Chondrocyte (in vitro differentiated cells): ENCODE measurements at regions not wholly inside any gene's neighbourhood (a gene's known extent, or its start where the extent isn't known, plus 50 kb on each side); places are given as distances from the start of the nearest gene placed in this dataset.
"Not testable (repeated sequence)": the region's sequence is repeated elsewhere in the genome, so short reads cannot be mapped to it uniquely, and the experiment has no call there.

Experiments
- DNase-seq: peaks from one replicate; pipeline ENCODE4 v3.0.0; 2021; ENCODE audit warnings: mixed read lengths, low spot score
- H3K27ac Mint-ChIP-seq: one replicate; pipeline ENCODE4 v1.8.0; 2021; ENCODE audit warnings: mild to moderate bottlenecking, moderate library complexity, mixed read lengths; ENCODE audit not compliant: unreplicated experiment
- H3K27me3 Mint-ChIP-seq: 2 replicates; pipeline ENCODE4 v1.8.0; 2021; ENCODE audit warnings: low read depth, mixed read lengths
- H3K36me3 Mint-ChIP-seq: 2 replicates; pipeline ENCODE4 v1.8.0; 2021; ENCODE audit warnings: low read depth, mixed read lengths
- H3K4me1 Mint-ChIP-seq: 2 replicates; pipeline ENCODE4 v1.8.0; 2021; ENCODE audit warnings: low read depth, mild to moderate bottlenecking, mixed read lengths
- H3K4me3 Mint-ChIP-seq: one replicate; pipeline ENCODE4 v1.8.0; 2021; ENCODE audit warnings: mild to moderate bottlenecking, moderate library complexity, mixed read lengths; ENCODE audit not compliant: unreplicated experiment
- H3K9me3 Mint-ChIP-seq: 2 replicates; pipeline ENCODE4 v1.8.0; 2021; ENCODE audit warnings: low read depth, mixed read lengths
- TF ChIP-seq, protein P1 (sequence below): fragments of 200-600 bp; sonication (generic); IDR thresholded peaks from 2 replicates; pipeline ENCODE4 v1.5.0; 2021; ENCODE audit warnings: antibody characterized with exemption, mild to moderate bottlenecking, moderate library complexity

DNA sequence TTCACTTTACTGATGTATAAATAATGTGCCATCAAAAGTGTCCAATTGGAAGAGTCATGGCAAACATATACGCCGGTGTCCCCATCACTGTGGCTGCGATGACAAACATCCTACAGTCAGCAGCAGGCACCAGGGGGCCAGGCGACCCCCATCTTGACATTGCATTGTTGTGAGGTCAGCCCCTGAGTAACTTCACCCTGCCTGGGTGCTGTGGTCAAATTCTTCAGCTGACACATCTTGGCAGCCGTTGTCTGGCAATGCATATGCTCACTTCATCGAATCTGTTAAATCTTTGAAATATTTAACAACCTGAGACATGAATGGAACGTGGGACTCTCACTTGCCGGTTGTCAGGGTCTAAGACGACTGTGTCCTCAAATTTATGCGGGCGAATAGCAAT, 430.9 kb downstream of the BRD1 start:
- Mint-ChIP-seq H3K4me3 (no peak overlapping the region), H3K9me3 (peaks cover 17% of the 10 kb centered on the region), H3K27me3 (no peaks in the 10 kb centered on the region), H3K27ac (no peak overlapping the region), H3K4me1 (no peaks in the 10 kb centered on the region), H3K36me3 (no peaks in the 10 kb centered on the region)
- TF ChIP-seq, protein P1, sequence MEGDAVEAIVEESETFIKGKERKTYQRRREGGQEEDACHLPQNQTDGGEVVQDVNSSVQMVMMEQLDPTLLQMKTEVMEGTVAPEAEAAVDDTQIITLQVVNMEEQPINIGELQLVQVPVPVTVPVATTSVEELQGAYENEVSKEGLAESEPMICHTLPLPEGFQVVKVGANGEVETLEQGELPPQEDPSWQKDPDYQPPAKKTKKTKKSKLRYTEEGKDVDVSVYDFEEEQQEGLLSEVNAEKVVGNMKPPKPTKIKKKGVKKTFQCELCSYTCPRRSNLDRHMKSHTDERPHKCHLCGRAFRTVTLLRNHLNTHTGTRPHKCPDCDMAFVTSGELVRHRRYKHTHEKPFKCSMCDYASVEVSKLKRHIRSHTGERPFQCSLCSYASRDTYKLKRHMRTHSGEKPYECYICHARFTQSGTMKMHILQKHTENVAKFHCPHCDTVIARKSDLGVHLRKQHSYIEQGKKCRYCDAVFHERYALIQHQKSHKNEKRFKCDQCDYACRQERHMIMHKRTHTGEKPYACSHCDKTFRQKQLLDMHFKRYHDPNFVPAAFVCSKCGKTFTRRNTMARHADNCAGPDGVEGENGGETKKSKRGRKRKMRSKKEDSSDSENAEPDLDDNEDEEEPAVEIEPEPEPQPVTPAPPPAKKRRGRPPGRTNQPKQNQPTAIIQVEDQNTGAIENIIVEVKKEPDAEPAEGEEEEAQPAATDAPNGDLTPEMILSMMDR: no peak
- no peak for DNase-seq

DNA sequence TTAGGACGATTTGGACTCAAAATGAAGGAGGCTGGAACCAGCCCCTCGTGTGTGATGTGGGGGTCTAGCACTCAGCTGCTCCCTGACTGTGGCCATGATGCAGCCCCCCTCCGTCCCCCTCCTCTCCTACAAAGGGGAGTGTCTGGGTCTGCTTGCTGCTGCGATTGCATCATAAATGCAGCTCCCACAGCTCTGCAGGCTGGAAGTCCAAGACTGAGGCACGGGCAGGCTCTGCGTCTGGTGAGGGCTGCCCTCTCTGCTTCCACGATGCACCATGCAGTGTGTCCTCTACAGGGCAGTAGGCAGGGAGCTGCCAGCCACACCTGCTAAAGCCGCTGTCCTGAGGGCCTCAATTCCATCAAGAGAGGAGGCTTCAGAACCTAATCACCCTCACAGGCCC, 432.1 kb downstream of the BRD1 start:
- Mint-ChIP-seq H3K4me1 (no peaks in the 10 kb centered on the region), H3K36me3 (no peaks in the 10 kb centered on the region), H3K4me3 (no peak overlapping the region), H3K27me3 (no peaks in the 10 kb centered on the region), H3K9me3 (peaks cover 17% of the 10 kb centered on the region), H3K27ac (no peak overlapping the region)
- DNase-seq: no peak
- TF ChIP-seq, protein P1: no peak

DNA sequence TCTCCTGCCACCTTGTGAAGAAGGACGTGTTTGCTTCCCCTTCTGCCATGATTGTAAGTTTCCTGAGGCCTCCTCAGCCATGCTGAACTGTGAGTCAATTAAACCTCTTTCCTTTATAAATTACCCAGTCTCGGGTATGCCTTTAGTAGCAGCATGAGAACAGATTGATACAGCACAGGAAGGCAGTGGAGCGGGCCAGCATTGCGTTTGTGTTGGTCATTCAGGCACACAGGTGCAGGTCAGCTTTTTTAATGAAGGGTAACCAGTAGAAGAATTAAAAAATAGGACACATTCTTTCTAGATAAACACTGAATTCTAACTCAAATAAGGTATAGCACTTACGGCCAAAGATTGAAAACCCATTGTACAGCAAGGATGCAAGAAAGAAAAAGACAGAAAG, 432.6 kb downstream of the BRD1 start:
- DNase-seq, H3K27me3 Mint-ChIP-seq, H3K4me3 Mint-ChIP-seq, H3K36me3 Mint-ChIP-seq, H3K4me1 Mint-ChIP-seq, H3K27ac Mint-ChIP-seq: not testable (repeated sequence)
- peaks cover 20% of the 10 kb centered on the region for H3K9me3 Mint-ChIP-seq

DNA sequence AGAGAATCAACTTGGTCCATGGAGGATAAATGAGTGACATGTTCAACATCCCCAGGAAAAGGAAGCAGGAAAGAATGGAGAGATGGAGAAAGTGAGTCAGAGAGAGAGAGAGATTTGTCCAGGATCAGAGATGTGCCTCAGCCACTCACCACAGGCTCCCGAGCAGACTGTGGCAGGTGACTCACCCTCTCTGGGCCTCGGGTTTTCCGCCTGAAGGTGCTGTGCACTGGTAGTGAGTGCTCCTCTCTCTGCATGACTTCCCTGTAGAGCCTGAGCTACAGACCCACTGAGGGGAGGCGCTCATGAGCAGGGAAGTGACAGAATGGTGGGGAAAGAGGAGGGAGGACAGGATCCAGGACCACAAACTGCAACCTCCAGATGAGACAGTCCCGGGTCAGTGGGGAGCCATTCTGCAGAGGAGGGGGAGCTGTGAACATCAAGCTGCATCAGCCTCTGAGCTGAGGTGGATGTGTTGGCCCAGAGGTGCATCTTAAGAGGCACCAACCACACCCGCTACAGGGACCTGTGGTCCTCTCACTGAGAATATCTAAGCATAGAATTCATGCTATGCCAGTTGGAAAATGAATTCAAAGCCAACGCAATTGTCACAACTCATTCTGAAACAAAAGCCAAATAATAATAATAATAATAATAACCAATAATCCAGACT, 433.4 kb downstream of the BRD1 start:
- Mint-ChIP-seq H3K36me3 (no peaks in the 10 kb centered on the region), H3K4me3 (no peak overlapping the region), H3K9me3 (peaks cover 23% of the 10 kb centered on the region), H3K27me3 (no peaks in the 10 kb centered on the region), H3K4me1 (no peaks in the 10 kb centered on the region), H3K27ac (no peak overlapping the region)
- TF ChIP-seq, protein P1: no peak
- DNase-seq: no peak

DNA sequence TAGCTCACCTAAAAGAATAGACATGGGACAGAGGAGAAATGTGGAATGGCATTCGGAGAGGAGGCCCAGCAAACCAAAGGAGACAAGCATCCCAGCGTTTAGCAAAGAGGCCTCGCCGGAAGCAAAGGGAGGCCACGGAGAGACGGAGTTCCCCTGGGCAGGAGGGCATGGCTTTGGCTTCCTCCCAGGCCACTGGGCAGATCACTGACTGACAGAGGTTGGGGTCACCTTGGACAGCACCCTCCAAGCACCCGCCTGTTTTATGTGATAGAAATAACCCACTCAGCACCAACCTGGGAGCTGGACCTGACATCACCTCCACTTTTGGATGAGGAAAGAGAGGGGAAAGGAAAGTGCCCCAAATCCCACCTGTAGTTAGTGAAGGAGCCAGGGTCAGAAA, 434.1 kb downstream of the BRD1 start:
- no peak for DNase-seq

More for the DNA sequence above, 434.1 kb downstream of the BRD1 start:
- no peaks in the 10 kb centered on the region for H3K36me3 Mint-ChIP-seq
- H3K27me3 Mint-ChIP-seq: no peaks in the 10 kb centered on the region
- H3K27ac Mint-ChIP-seq: no peak overlapping the region
- TF ChIP-seq, protein P1: no peak
- H3K9me3 Mint-ChIP-seq: peaks cover 23% of the 10 kb centered on the region
- no peaks in the 10 kb centered on the region for H3K4me1 Mint-ChIP-seq
- H3K4me3 Mint-ChIP-seq: no peak overlapping the region
